Mesendoderm (in vitro differentiated cells): ENCODE measurements at regions not wholly inside any gene's neighbourhood (a gene's known extent, or its start where the extent isn't known, plus 50 kb on each side); places are given as distances from the start of the nearest gene placed in this dataset.

Source experiments
- DNase-seq: peaks from one replicate; pipeline ENCODE4 v3.0.0; 2013
- H2AK5ac ChIP-seq: 2 replicates; pipeline ENCODE4 v1.6.1; 2013; ENCODE audit warnings: low read length, inconsistent platforms
- H2BK120ac ChIP-seq: 2 replicates; pipeline ENCODE4 v1.6.1; 2013; ENCODE audit warnings: low read depth, mild to moderate bottlenecking, low read length, moderate library complexity, mixed read lengths
- H2BK15ac ChIP-seq: replicated peaks from 2 replicates; pipeline ENCODE4 v1.6.1; 2013; ENCODE audit warnings: low read depth, mild to moderate bottlenecking, moderate library complexity
- H2BK5ac ChIP-seq: 2 replicates; pipeline ENCODE4 v1.6.1; 2013; ENCODE audit warnings: low read length, inconsistent platforms
- H3K18ac ChIP-seq: 2 replicates; pipeline ENCODE4 v1.6.1; 2013; ENCODE audit warnings: mild to moderate bottlenecking, low read length, mixed read lengths
- H3K23ac ChIP-seq: one replicate; pipeline ENCODE4 v1.6.1; 2013; ENCODE audit warnings: low read length
- H3K27ac ChIP-seq: 2 replicates; pipeline ENCODE4 v1.5.1; 2013; ENCODE audit warnings: low read depth, mild to moderate bottlenecking, inconsistent platforms, low read length, moderate library complexity
- H3K27me3 ChIP-seq: 2 replicates; pipeline ENCODE4 v1.6.1; 2013; ENCODE audit warnings: low read length, control low read depth, mild to moderate bottlenecking, inconsistent platforms; ENCODE audit not compliant: insufficient read depth, poor library complexity
- H3K36me3 ChIP-seq: 2 replicates; pipeline ENCODE4 v1.6.1; 2013; ENCODE audit warnings: low read length, inconsistent platforms; ENCODE audit not compliant: control insufficient read depth, insufficient read depth
- H3K4ac ChIP-seq: one replicate; pipeline ENCODE4 v1.6.1; 2013; ENCODE audit warnings: low read depth, mild to moderate bottlenecking, low read length, moderate library complexity
- H3K4me1 ChIP-seq: 2 replicates; pipeline ENCODE4 v1.6.1; 2013; ENCODE audit warnings: low read depth, low read length, inconsistent platforms; ENCODE audit not compliant: control insufficient read depth
- H3K4me2 ChIP-seq: 2 replicates; pipeline ENCODE4 v1.6.1; 2013; ENCODE audit warnings: low read length
- H3K4me3 ChIP-seq: 2 replicates; pipeline ENCODE4 v1.5.1; 2013; ENCODE audit warnings: mild to moderate bottlenecking, low read length
- H3K56ac ChIP-seq: one replicate; pipeline ENCODE4 v1.6.1; 2013; ENCODE audit warnings: low read length
- H3K79me1 ChIP-seq: 2 replicates; pipeline ENCODE4 v1.6.1; 2013; ENCODE audit warnings: low read length, inconsistent platforms
- H3K79me2 ChIP-seq: 2 replicates; pipeline ENCODE4 v1.6.1; 2013; ENCODE audit warnings: mild to moderate bottlenecking, low read length; ENCODE audit not compliant: control insufficient read depth, insufficient read depth
- H3K9ac ChIP-seq: 2 replicates; pipeline ENCODE4 v1.6.1; 2013; ENCODE audit warnings: low read length, inconsistent platforms
- H4K5ac ChIP-seq: one replicate; pipeline ENCODE4 v1.6.1; 2013; ENCODE audit warnings: low read length
- H4K8ac ChIP-seq: one replicate; pipeline ENCODE4 v1.6.1; 2013; ENCODE audit warnings: low read depth, mild to moderate bottlenecking, control low read depth, low read length, moderate library complexity
- WGBS: extraction: QIAGEN DNeasy Blood & Tissue Kit; methylation state at CpG from one replicate; pipeline ENCODE4 v1.1.7; 2013; ENCODE audit warnings: low lambda C conversion rate, missing lambda C conversion rate; ENCODE audit not compliant: insufficient coverage; ENCODE audit errors: extremely low coverage; 5-methylcytosine and 5-hydroxymethylcytosine counted together

- H2BK120ac ChIP-seq, result no peak overlapping the region
- H3K79me1 ChIP-seq, result no peaks in the 10 kb centered on the region
- no peak overlapping the region for H3K18ac ChIP-seq
- no CpG with 5 or more reads among the region's 4 CpGs for WGBS
- DNase-seq, result peak; percentile 92
- no peak overlapping the region for H2BK5ac ChIP-seq
- no peaks in the 10 kb centered on the region for H3K79me2 ChIP-seq
- no peaks in the 10 kb centered on the region for H3K27me3 ChIP-seq
- no peak overlapping the region for H2AK5ac ChIP-seq
- H4K5ac ChIP-seq, result no peak overlapping the region
- H3K4me1 ChIP-seq, result peaks cover 7% of the 10 kb centered on the region
- no peak overlapping the region for H2BK15ac ChIP-seq
- no peak overlapping the region for H3K56ac ChIP-seq
- H3K23ac ChIP-seq, result no peak overlapping the region
- no peak overlapping the region for H3K4me3 ChIP-seq
- H3K4ac ChIP-seq, result no peak overlapping the region
- no peak overlapping the region for H3K27ac ChIP-seq
- no peak overlapping the region for H4K8ac ChIP-seq
- H3K4me2 ChIP-seq, result no peak overlapping the region
- H3K36me3 ChIP-seq, result no peaks in the 10 kb centered on the region
- no peak overlapping the region for H3K9ac ChIP-seq
Observed at GRCh38 chr20:7147220-7147601, 379.7 kb downstream of the BMP2 start.

GRCh38 chr20:7151676-7152470 is 384.4 kb downstream of the BMP2 start:
- H4K8ac ChIP-seq, result no peak overlapping the region
- no peak overlapping the region for H3K27ac ChIP-seq
- DNase-seq, result peak; percentile 50
- H2BK5ac ChIP-seq, result no peak overlapping the region
- H3K79me2 ChIP-seq, result no peaks in the 10 kb centered on the region
- no peak overlapping the region for H3K18ac ChIP-seq
- no peak overlapping the region for H2AK5ac ChIP-seq
- H3K23ac ChIP-seq, result no peak overlapping the region
- no peaks in the 10 kb centered on the region for H3K27me3 ChIP-seq
- no peak overlapping the region for H2BK120ac ChIP-seq
- no peak overlapping the region for H4K5ac ChIP-seq
- no CpG with 5 or more reads among the region's 2 CpGs for WGBS
- H3K4ac ChIP-seq, result no peak overlapping the region
- no peaks in the 10 kb centered on the region for H3K79me1 ChIP-seq
- H3K9ac ChIP-seq, result no peak overlapping the region
- H3K4me3 ChIP-seq, result no peak overlapping the region
- H3K36me3 ChIP-seq, result no peaks in the 10 kb centered on the region
- H3K4me2 ChIP-seq, result no peak overlapping the region
- no peak overlapping the region for H3K56ac ChIP-seq
- H3K4me1 ChIP-seq, result peaks cover 4% of the 10 kb centered on the region
- H2BK15ac ChIP-seq, result no peak overlapping the region

GRCh38 chr20:7155282-7155681 is 387.8 kb downstream of the BMP2 start:
- WGBS, result no CpG with 5 or more reads among the region's 4 CpGs

GRCh38 chr20:7155794-7156193 is 388.3 kb downstream of the BMP2 start:
- no CpG with 5 or more reads among the region's 2 CpGs for WGBS
- H3K36me3 ChIP-seq, result no peaks in the 10 kb centered on the region
- no peak overlapping the region for H3K4me2 ChIP-seq

More at GRCh38 chr20:7155282-7155681, 387.8 kb downstream of the BMP2 start:
- no peak overlapping the region for H3K4me3 ChIP-seq
- no peak overlapping the region for H2BK15ac ChIP-seq
- no peak overlapping the region for H2BK5ac ChIP-seq
- H3K27me3 ChIP-seq, result no peaks in the 10 kb centered on the region
- no peaks in the 10 kb centered on the region for H3K36me3 ChIP-seq
- H3K4me2 ChIP-seq, result no peak overlapping the region
- no peak overlapping the region for H3K56ac ChIP-seq
- H3K23ac ChIP-seq, result no peak overlapping the region
- DNase-seq, result no peak
- no peaks in the 10 kb centered on the region for H3K79me1 ChIP-seq
- no peaks in the 10 kb centered on the region for H3K79me2 ChIP-seq
- no peak overlapping the region for H3K18ac ChIP-seq
- no peak overlapping the region for H2AK5ac ChIP-seq
- H4K8ac ChIP-seq, result no peak overlapping the region
- no peak overlapping the region for H3K27ac ChIP-seq
- no peak overlapping the region for H2BK120ac ChIP-seq
- H4K5ac ChIP-seq, result no peak overlapping the region
- no peaks in the 10 kb centered on the region for H3K4me1 ChIP-seq
- no peak overlapping the region for H3K9ac ChIP-seq
- no peak overlapping the region for H3K4ac ChIP-seq

GRCh38 chr20:7159903-7160302 is 392.4 kb downstream of the BMP2 start:
- no peak overlapping the region for H4K8ac ChIP-seq
- H2AK5ac ChIP-seq, result no peak overlapping the region
- no peak overlapping the region for H3K4ac ChIP-seq
- H2BK5ac ChIP-seq, result no peak overlapping the region
- no peak overlapping the region for H2BK15ac ChIP-seq
- H3K23ac ChIP-seq, result no peak overlapping the region
- no peaks in the 10 kb centered on the region for H3K27me3 ChIP-seq
- no peak overlapping the region for H3K9ac ChIP-seq
- no peaks in the 10 kb centered on the region for H3K79me1 ChIP-seq
- DNase-seq, result no peak
- no peak overlapping the region for H3K27ac ChIP-seq
- H3K36me3 ChIP-seq, result no peaks in the 10 kb centered on the region
- H2BK120ac ChIP-seq, result no peak overlapping the region
- no peaks in the 10 kb centered on the region for H3K79me2 ChIP-seq
- no peak overlapping the region for H4K5ac ChIP-seq
- H3K56ac ChIP-seq, result no peak overlapping the region
- no peak overlapping the region for H3K4me3 ChIP-seq
- no peaks in the 10 kb centered on the region for H3K4me1 ChIP-seq
- H3K18ac ChIP-seq, result no peak overlapping the region
- no peak overlapping the region for H3K4me2 ChIP-seq

More at GRCh38 chr20:7155794-7156193, 388.3 kb downstream of the BMP2 start:
- no peaks in the 10 kb centered on the region for H3K27me3 ChIP-seq
- no peak overlapping the region for H2AK5ac ChIP-seq
- H2BK15ac ChIP-seq, result no peak overlapping the region
- H4K5ac ChIP-seq, result no peak overlapping the region
- H3K56ac ChIP-seq, result no peak overlapping the region
- peak; percentile 23 for DNase-seq
- no peak overlapping the region for H2BK120ac ChIP-seq
- H2BK5ac ChIP-seq, result no peak overlapping the region
- no peak overlapping the region for H3K4ac ChIP-seq
- no peak overlapping the region for H3K18ac ChIP-seq
- no peak overlapping the region for H3K9ac ChIP-seq
- H3K4me3 ChIP-seq, result no peak overlapping the region
- no peak overlapping the region for H4K8ac ChIP-seq
- no peaks in the 10 kb centered on the region for H3K4me1 ChIP-seq
- H3K79me2 ChIP-seq, result no peaks in the 10 kb centered on the region
- H3K23ac ChIP-seq, result no peak overlapping the region
- no peak overlapping the region for H3K27ac ChIP-seq
- H3K79me1 ChIP-seq, result no peaks in the 10 kb centered on the region

GRCh38 chr20:7161690-7162089 is 394.2 kb downstream of the BMP2 start:
- Histone ChIP-seq H4K5ac (no peak overlapping the region), H3K27me3 (no peaks in the 10 kb centered on the region)
- DNase-seq, result peak; percentile 44

More at GRCh38 chr20:7161690-7162089, 394.2 kb downstream of the BMP2 start:
- Histone ChIP-seq H3K23ac (no peak overlapping the region), H2BK5ac (no peak overlapping the region), H3K4me2 (no peak overlapping the region), H3K9ac (no peak overlapping the region), H3K4me1 (no peaks in the 10 kb centered on the region), H3K36me3 (no peaks in the 10 kb centered on the region), H2BK15ac (no peak overlapping the region), H3K4ac (no peak overlapping the region), H3K79me2 (no peaks in the 10 kb centered on the region), H3K27ac (no peak overlapping the region), H4K8ac (no peak overlapping the region), H3K4me3 (no peak overlapping the region), H3K56ac (no peak overlapping the region), H2BK120ac (no peak overlapping the region), H3K79me1 (no peaks in the 10 kb centered on the region), H3K18ac (no peak overlapping the region), H2AK5ac (no peak overlapping the region)
